AG04449 (cell line): ENCODE measurements at regions not wholly inside any gene's neighbourhood (a gene's known extent, or its start where the extent isn't known, plus 50 kb on each side); places are given as distances from the start of the nearest gene placed in this dataset.

Source experiments
- CTCF ChIA-PET: fragments of 350-600 bp; formaldehyde crosslinking; extraction: SDS; loops from one replicate; lab custom pipeline; 2021; ENCODE audit warnings: antibody characterized with exemption; lab: Yijun Ruan, JAX
- POLR2A ChIA-PET: fragments of 400-600, 350-600 bp; formaldehyde crosslinking; extraction: SDS; loops from one replicate; lab custom pipeline; 2020; ENCODE audit warnings: antibody characterized with exemption, inconsistent platforms; lab: Yijun Ruan, JAX
- DNase-seq: peaks from one replicate; pipeline ENCODE4 v3.0.0-alpha.2; 2010; ENCODE audit warnings: low read depth, low spot score
- H3K4me3 ChIP-seq: 2 replicates; pipeline ENCODE4 v1.5.1; 2011; ENCODE audit warnings: low read depth, mild to moderate bottlenecking, control low read depth, low read length
- TF ChIP-seq, protein P1 (sequence below): IDR thresholded peaks from one replicate; pipeline ENCODE4 v1.5.1; 2011; ENCODE audit warnings: mild to moderate bottlenecking, moderate library complexity, low read length, control low read depth, inconsistent platforms; ENCODE audit not compliant: insufficient read depth; ENCODE audit errors: missing control alignments

DNA sequence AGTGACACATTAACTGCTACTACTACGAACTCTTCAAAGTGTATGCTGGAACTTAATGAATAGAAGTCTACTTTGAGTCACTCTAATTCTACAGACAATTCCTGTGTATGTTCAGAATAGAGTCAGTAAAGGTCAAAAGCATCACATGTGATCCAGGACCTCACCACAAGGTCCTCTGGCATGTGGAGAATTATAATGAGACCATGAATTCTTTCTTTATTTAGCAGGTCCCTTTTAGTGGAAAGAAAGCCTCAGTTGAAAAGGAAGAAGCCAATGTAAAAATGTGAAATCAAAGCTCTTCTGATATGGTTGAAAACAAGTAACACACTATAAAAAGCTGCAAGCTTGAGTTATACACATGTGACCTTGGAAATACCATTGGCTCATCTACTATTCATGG is 1612.1 kb upstream of the GOT2 start:
- ChIA-PET CTCF (no interaction called here), POLR2A (no interaction called here)
- no peak overlapping the region for H3K4me3 ChIP-seq
- TF ChIP-seq, protein P1, sequence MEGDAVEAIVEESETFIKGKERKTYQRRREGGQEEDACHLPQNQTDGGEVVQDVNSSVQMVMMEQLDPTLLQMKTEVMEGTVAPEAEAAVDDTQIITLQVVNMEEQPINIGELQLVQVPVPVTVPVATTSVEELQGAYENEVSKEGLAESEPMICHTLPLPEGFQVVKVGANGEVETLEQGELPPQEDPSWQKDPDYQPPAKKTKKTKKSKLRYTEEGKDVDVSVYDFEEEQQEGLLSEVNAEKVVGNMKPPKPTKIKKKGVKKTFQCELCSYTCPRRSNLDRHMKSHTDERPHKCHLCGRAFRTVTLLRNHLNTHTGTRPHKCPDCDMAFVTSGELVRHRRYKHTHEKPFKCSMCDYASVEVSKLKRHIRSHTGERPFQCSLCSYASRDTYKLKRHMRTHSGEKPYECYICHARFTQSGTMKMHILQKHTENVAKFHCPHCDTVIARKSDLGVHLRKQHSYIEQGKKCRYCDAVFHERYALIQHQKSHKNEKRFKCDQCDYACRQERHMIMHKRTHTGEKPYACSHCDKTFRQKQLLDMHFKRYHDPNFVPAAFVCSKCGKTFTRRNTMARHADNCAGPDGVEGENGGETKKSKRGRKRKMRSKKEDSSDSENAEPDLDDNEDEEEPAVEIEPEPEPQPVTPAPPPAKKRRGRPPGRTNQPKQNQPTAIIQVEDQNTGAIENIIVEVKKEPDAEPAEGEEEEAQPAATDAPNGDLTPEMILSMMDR = no peak
- no peak for DNase-seq

DNA sequence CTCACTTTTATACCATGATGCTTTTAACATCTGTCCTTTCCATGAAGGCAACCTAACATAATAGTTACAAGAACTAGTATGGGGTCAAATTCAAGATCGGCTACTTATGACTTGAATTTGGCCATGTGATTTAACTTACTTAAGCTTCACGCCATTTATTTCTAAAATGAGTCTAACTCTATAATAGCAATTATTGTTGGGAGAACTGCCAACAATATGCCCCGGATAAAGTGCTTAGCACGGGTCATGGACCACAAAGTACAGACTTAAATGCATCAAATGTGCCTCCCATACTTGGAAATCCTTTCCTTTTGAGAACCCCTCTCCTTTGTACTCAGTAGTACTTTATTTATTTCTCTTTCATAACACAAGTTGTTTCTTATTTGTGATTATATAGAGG is 1603.6 kb upstream of the GOT2 start:
- no peak for DNase-seq
- POLR2A ChIA-PET = no interaction called here
- TF ChIP-seq, protein P1 = no peak
- CTCF ChIA-PET = no interaction called here
- H3K4me3 ChIP-seq = no peak overlapping the region

DNA sequence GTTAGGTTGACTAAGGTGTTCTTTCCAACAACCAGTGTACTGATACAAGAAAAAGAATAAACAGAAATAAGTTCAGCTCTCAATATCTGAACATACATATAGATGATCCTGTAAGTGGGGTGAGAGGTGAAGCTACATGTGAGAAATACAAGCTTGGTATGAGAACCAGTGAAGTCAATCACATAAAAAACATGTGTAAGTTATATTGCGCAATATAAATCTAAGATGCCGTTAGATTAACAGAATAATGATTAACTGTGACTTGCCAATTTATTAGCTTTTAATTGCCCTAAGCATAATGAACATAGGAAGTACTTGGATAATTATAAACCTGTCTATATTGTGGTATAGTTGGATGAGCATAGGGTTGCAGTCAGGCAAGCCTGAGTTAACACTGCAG is 1597.1 kb upstream of the GOT2 start:
- no peak overlapping the region for H3K4me3 ChIP-seq
- CTCF ChIA-PET = no interaction called here
- DNase-seq = no peak
- TF ChIP-seq, protein P1 = no peak
- POLR2A ChIA-PET = no interaction called here

DNA sequence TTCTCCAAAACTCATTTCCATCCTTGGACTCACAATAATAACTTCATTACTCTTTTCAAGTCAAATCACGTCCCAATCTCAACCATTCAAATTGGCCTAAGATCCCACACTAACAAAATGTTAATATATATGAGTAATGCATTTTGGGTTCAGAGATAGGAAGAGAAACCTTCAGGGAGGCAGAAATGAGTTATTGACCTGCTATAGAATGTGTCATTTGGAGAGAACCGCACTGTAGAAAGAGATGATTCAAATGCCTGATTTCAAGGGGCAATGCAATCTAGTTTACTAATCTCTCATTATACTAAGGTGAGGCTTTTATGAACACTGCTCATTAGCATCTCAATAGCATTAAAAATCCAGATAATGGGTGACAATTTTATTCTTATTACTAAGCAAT is 1595.0 kb upstream of the GOT2 start:
- ChIA-PET POLR2A (no interaction called here), CTCF (no interaction called here)
- H3K4me3 ChIP-seq = no peak overlapping the region
- TF ChIP-seq, protein P1 = no peak
- DNase-seq = no peak

DNA sequence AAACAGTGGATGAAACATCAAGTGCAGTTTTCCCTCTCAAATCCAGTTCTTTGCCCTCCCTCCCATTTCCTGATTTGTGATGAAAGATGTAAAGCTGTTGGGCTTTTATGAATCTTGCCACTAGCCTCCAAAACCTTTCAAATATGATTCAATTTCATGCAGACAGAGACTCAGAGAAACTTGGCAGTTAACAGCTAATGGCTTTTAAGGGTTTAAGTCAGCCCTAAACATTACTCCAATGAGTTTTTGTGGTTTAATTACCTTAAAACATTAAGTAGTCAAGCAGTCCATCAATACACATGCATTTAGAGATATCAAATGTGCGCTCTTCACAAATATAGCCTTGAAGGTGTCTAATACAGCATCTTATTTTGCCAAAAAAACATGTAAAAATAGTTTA is 1594.0 kb upstream of the GOT2 start:
- CTCF ChIA-PET = no interaction called here
- DNase-seq = no peak
- no peak overlapping the region for H3K4me3 ChIP-seq
- POLR2A ChIA-PET = no interaction called here
- TF ChIP-seq, protein P1 = no peak

DNA sequence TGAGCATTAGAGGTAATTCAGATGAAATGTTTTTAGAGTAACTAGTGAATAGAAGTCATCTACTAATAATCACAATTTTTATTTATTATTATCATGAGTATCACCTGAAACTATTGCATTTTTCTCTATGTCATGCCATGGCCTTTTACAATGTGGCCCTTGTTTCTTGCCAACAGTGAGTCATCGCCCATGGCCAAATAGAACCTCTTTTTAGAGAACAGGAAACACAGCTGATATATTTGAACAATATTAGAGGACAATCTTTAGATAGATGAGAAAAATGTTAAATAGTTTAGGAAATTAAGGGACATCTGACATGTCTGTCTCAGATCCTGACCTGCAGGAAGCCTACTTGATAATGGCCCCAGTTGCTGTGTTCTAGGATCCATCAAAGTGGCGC is 1584.4 kb upstream of the GOT2 start:
- TF ChIP-seq, protein P1 = no peak
- CTCF ChIA-PET = no interaction called here
- H3K4me3 ChIP-seq = no peak overlapping the region
- POLR2A ChIA-PET = no interaction called here
- no peak for DNase-seq
